HG03095 (cell line): ENCODE measurements at regions not wholly inside any gene's neighbourhood (a gene's known extent, or its start where the extent isn't known, plus 50 kb on each side); places are given as distances from the start of the nearest gene placed in this dataset.
"Not testable (repeated sequence)": the region's sequence is repeated elsewhere in the genome, so short reads cannot be mapped to it uniquely, and the experiment has no call there.

ENCODE experiments used
- ATAC-seq: cut with Tn5 transposase; IDR thresholded peaks from one replicate; pipeline ENCODE4 v1.9.1; 2021; ENCODE audit warnings: moderate library complexity; ENCODE audit not compliant: unreplicated experiment

DNA sequence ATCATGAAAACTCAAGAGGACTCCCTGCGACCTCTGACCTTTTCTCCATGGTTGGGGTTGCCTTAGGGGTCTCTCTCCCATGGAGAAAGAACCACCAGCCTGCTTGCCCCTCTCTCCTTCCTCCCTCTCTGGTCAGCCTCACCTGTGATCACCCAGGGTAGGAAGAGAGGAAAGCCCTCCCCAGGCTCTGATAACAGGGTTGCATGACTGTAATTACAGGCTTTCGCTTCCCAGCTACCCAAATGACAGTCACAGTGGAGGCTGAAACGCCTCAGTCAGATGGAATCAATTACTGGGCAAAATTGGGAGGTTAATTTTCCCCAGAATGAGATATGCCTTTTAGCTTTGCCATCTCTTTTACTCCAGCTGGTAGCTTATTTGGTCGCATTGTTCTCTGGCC is 265.8 kb upstream of the SOX9 start:
- no peak for ATAC-seq

DNA sequence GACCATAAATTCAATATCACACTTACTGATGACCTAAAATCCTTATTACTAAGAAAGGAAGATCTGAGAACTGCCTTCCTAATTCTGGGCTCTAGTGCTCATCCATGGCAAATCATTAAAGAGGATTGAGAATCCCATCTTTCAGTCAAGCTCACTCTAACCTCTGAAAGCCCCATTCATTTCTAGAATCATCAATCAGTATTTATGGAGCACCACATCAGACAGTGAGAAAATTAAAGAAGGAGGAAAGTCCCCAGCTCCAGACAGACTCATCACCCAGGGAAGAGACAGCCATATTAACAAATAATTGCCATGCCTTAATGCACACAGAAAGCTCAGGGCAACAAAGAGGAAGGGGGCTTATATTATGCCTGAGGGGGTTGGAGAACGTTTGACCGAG is 256.1 kb upstream of the SOX9 start:
- no peak for ATAC-seq

DNA sequence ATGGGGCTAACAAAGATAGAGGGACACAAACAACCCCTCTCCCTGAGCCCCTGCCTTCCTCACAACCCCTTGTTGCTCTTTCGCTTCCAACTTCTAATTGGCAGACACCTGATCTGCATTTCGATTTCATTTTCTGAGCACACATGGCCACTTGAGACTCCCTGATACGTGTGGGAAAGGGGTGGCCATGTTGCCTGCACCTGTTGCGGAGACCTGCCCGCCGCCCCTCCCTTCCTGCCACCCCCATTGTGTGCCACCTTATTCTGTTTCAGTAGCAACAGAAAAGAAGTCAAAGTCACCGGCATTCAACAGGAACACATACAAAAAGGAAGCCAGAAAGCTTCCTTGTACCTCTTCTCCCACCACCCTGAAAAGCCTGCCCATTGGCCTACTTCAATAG is 254.7 kb upstream of the SOX9 start:
- ATAC-seq: no peak

DNA sequence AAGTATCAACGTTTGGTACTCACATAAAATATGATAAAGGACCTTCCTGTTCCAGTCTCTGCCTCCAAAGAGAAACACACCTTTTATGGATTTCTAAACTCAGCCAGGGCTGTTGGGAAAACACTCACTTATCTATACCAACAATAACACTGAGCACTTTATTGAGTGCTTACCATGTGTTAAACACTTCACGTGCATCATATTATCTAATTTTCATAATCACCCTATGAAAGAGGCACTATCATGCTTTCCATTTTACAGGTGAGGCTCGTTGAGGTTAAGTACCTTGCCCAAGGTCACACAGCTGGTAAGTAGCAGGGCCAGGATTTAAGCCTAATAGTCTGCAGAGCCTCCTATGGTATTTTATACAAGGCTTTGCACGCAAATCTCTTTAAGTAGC is 251.5 kb upstream of the SOX9 start:
- ATAC-seq: no peak

- ATAC-seq: no peak
Measured at GRCh38 chr17:71869841-71870545, 250.8 kb upstream of the SOX9 start.

- ATAC-seq: no peak
Measured at GRCh38 chr17:71870546-71870862, 250.3 kb upstream of the SOX9 start.

- no peak for ATAC-seq
Measured at GRCh38 chr17:71872843-71873485, 247.9 kb upstream of the SOX9 start.

GRCh38 chr17:71874773-71875172 is 246.0 kb upstream of the SOX9 start:
- not testable (repeated sequence) for ATAC-seq

DNA sequence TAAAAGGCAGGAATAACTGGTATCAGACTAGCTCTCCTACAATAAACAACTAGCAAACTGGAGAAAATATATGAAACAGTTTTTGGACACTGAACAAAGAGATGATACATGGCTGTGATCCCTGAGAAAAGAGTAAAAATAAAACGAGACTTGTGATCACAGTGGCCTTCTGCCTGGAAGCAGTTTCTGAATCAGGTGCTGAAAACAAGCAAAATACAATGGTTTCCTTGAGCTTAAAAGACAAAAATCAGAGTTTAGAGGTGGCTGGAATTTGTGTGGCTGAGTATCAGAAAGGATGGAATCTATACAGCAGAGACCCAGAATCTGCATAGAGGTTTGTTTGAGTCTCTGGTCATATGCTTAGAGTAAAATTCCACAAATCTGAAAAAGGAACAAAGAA is 242.5 kb upstream of the SOX9 start:
- no peak for ATAC-seq

GRCh38 chr17:71878998-71879397 is 241.8 kb upstream of the SOX9 start:
- no peak for ATAC-seq

- no peak for ATAC-seq
Measured at GRCh38 chr17:71881041-71881440, 239.8 kb upstream of the SOX9 start.

- no peak for ATAC-seq
Measured at GRCh38 chr17:71881581-71881980, 239.2 kb upstream of the SOX9 start.

- no peak for ATAC-seq
Measured at GRCh38 chr17:71883258-71883657, 237.6 kb upstream of the SOX9 start.

DNA sequence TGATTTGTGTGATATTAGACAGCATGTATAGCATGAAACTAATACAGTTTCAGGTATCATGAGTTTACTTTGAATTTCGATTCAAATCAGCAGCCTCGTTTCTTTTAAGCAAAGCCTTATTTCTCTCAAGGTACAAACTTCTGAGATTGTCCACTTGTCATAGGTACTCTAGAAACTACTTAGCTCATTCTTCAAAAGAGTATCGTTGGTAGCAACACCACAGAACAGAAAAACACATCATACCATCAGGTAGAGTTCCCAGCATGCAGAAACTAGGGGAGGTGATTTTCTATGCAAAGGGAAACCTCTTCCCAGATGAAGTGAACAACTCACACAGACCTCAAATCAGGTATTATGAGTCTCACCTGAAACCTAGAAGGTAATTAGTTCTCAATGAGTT is 237.0 kb upstream of the SOX9 start:
- no peak for ATAC-seq

DNA sequence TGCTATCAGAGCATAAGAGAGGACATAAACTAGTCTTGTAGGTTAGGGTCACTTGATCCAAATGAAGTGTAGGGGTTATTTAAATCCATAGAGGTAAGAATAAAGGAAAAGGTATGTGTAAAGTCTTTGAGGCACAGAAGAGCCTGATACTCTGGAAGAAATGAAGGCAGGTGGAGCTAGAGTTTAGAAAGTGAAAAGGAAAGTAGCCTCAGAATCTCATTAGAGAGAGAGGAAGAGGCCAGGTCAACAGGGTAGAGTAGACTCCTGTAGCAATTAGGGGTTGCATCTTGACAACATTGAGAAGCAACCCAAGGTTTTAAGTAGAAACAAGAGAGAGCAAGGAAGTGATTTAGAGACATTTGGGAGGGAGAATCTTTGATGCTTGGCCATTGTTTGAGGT is 235.2 kb upstream of the SOX9 start:
- no peak for ATAC-seq

- ATAC-seq: no peak
Measured at GRCh38 chr17:71899317-71899716, 221.5 kb upstream of the SOX9 start.

DNA sequence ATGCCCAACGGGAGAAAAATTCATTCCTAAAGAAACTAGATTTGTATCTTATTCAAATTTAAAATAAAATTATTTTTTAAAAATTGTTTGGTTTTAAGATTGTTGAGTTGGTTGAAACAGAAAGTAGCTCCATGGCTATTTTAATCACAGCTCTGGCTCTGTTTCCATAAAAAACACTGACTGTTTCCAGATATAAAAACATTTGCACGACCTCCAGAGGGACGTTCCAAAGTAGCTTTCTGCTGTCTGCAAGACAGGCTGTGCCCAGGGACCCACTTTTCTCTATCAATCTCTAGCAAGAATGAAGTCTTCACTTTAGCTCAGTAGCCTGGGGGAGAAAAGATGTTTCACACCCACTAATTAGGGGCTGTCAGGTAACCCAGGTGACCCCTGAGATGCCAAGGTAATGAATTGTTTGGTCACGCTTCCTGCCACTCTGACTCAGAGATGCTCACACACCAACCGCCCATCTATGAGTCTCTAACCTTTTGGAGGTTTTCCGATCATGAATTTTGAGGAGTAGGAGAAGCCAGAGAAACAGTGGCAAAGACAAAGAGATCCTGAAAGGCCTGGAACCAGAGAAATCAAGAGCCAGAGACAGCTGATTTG is 220.1 kb upstream of the SOX9 start:
- no peak for ATAC-seq

- ATAC-seq: no peak
Measured at GRCh38 chr17:71902894-71903506, 217.8 kb upstream of the SOX9 start.

- no peak for ATAC-seq
Measured at GRCh38 chr17:71905376-71906031, 215.3 kb upstream of the SOX9 start.

GRCh38 chr17:71909155-71909554 is 211.7 kb upstream of the SOX9 start:
- ATAC-seq: no peak

GRCh38 chr17:71910002-71910401 is 210.8 kb upstream of the SOX9 start:
- ATAC-seq: no peak

DNA sequence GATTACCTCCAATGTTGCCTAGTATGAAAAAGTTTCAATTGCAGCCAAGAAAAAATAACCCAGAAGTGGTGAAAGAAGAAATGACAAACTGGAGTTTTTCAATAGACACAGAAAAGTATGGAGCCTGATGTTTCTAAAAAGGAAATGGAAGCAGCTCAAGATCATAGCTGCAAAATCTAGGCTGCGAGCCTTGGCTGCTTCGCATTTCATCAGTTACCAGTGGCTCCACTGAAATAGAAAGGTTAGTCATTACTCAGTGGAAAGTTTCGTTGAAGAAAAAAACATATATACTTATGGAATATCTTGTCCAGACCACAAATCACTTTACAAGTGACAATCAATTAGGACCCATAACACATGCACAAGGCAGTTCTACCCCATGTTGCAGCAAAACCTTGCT is 206.8 kb upstream of the SOX9 start:
- no peak for ATAC-seq
